HEK293 (cell line): ENCODE measurements at regions not wholly inside any gene's neighbourhood (a gene's known extent, or its start where the extent isn't known, plus 50 kb on each side); places are given as distances from the start of the nearest gene placed in this dataset.

ENCODE experiments used
- CTCF ChIA-PET: fragments of 350-600 bp; formaldehyde crosslinking; extraction: SDS; loops from one replicate; lab custom pipeline; 2021; ENCODE audit warnings: antibody characterized with exemption; lab: Yijun Ruan, JAX
- POLR2A ChIA-PET: fragments of 300-600 bp; formaldehyde crosslinking; extraction: SDS; loops from one replicate; lab custom pipeline; 2020; ENCODE audit warnings: antibody characterized with exemption, inconsistent platforms; lab: Yijun Ruan, JAX
- H3K27ac ChIP-seq: fragments of 200-500 bp; sonication (Bioruptor generic); 2 replicates; pipeline ENCODE4 v1.5.1; 2014; ENCODE audit warnings: low read depth, low read length, control low read depth, inconsistent platforms; ENCODE audit errors: extremely low read depth
- H3K36me3 ChIP-seq, 2 experiments: fragments of 200-500 bp in 1 of 2; sonication (Bioruptor generic) in 1 of 2; 1 replicate in 1 of 2; 2 replicates in 1 of 2; pipeline ENCODE4 v1.5.1; 2014 to 2017; ENCODE audit warnings: inconsistent platforms in 2 of 2, low read length in 2 of 2; ENCODE audit not compliant: control insufficient read depth in 2 of 2, insufficient read depth in 1 of 2
- H3K4me1 ChIP-seq: fragments of 200-500 bp; sonication (Bioruptor generic); 2 replicates; pipeline ENCODE4 v1.5.1; 2014; ENCODE audit warnings: mild to moderate bottlenecking, low read length, inconsistent platforms; ENCODE audit not compliant: control insufficient read depth, insufficient read depth
- H3K4me3 ChIP-seq: 2 replicates; pipeline ENCODE4 v1.5.1; 2011; ENCODE audit warnings: low read depth, mild to moderate bottlenecking, control low read depth, low read length, moderate library complexity
- H3K9me3 ChIP-seq: fragments of 200-500 bp; sonication (Bioruptor generic); 2 replicates; pipeline ENCODE4 v1.5.1; 2014; ENCODE audit warnings: low read depth, low read length, inconsistent platforms; ENCODE audit not compliant: control insufficient read depth, insufficient read depth
- MEIS1 ChIP-seq: sonication (generic); formaldehyde crosslinking; IDR thresholded peaks from 2 replicates; pipeline ENCODE4 v1.8.1; 2022; ENCODE audit warnings: missing genetic modification reagents, mild to moderate bottlenecking, borderline replicate concordance
- TCF7L2 ChIP-seq: IDR thresholded peaks from 2 replicates; pipeline ENCODE4 v1.6.1; 2011; ENCODE audit warnings: low read depth, mild to moderate bottlenecking, inconsistent platforms, low read length, moderate library complexity, borderline replicate concordance
- ZFP37 ChIP-seq: fragments of 450-650 bp; formaldehyde crosslinking; IDR thresholded peaks from 2 replicates; pipeline ENCODE4 v1.5.1; 2016; ENCODE audit warnings: missing biosample characterization, missing genetic modification characterization
- ZNF114 ChIP-seq: fragments of 450-650 bp; formaldehyde crosslinking; IDR thresholded peaks from 2 replicates; pipeline ENCODE4 v1.5.0; 2017; ENCODE audit warnings: missing biosample characterization, missing genetic modification characterization
- ZNF184 ChIP-seq: fragments of 450-650 bp; IDR thresholded peaks from 2 replicates; pipeline ENCODE4 v1.5.1; 2018; ENCODE audit warnings: missing biosample characterization, mild to moderate bottlenecking, missing genetic modification characterization
- ZNF391 ChIP-seq: fragments of 450-650 bp; formaldehyde crosslinking; IDR thresholded peaks from 2 replicates; pipeline ENCODE4 v1.5.1; 2016; ENCODE audit warnings: low read depth, missing biosample characterization, missing genetic modification characterization, borderline replicate concordance
- ZNF423 ChIP-seq: fragments of 450-650 bp; formaldehyde crosslinking; IDR thresholded peaks from 2 replicates; pipeline ENCODE4 v1.5.1; 2016; ENCODE audit warnings: missing biosample characterization, missing genetic modification characterization
- ZNF433 ChIP-seq: fragments of 450-650 bp; formaldehyde crosslinking; IDR thresholded peaks from 2 replicates; pipeline ENCODE4 v1.5.1; 2016; ENCODE audit warnings: missing biosample characterization, missing genetic modification characterization, low read depth
- ZNF555 ChIP-seq: fragments of 450-650 bp; formaldehyde crosslinking; conservative IDR thresholded peaks from 2 replicates; pipeline ENCODE4 v1.5.1; 2017; ENCODE audit warnings: missing biosample characterization, mild to moderate bottlenecking, missing genetic modification characterization, inconsistent platforms
- ZNF558 ChIP-seq: fragments of 450-650 bp; formaldehyde crosslinking; IDR thresholded peaks from 2 replicates; pipeline ENCODE4 v1.5.1; 2016; ENCODE audit warnings: missing biosample characterization, missing genetic modification characterization
- ZNF670 ChIP-seq: fragments of 450-650 bp; formaldehyde crosslinking; IDR thresholded peaks from 2 replicates; pipeline ENCODE4 v1.5.1; 2016; ENCODE audit warnings: missing biosample characterization, missing genetic modification characterization, low read depth
- ZNF76 ChIP-seq: fragments of 450-650 bp; formaldehyde crosslinking; IDR thresholded peaks from 2 replicates; pipeline ENCODE4; 2016; ENCODE audit warnings: low read depth, missing biosample characterization, missing genetic modification characterization, borderline replicate concordance
- ZSCAN23 ChIP-seq: fragments of 450-650 bp; formaldehyde crosslinking; IDR thresholded peaks from 2 replicates; pipeline ENCODE4 v1.5.1; 2016; ENCODE audit warnings: missing biosample characterization, missing genetic modification characterization
- ZSCAN30 ChIP-seq: fragments of 450-650 bp; IDR thresholded peaks from 2 replicates; pipeline ENCODE4 v1.5.1; 2018; ENCODE audit warnings: missing biosample characterization, mild to moderate bottlenecking, missing genetic modification characterization, moderate library complexity
- TF ChIP-seq, protein P1 (sequence below): fragments of 450-650 bp; formaldehyde crosslinking; IDR thresholded peaks from 2 replicates; pipeline ENCODE4 v1.5.1; 2016; ENCODE audit warnings: missing biosample characterization, missing genetic modification characterization, borderline replicate concordance
- TF ChIP-seq, protein P2 (sequence below): sonication (generic); formaldehyde crosslinking; IDR thresholded peaks from 2 replicates; pipeline ENCODE4 v1.8.1; 2022; ENCODE audit warnings: mild to moderate bottlenecking, moderate library complexity, missing genetic modification reagents
- TF ChIP-seq, protein P3 (sequence below): fragments of 450-650 bp; formaldehyde crosslinking; IDR thresholded peaks from 2 replicates; pipeline ENCODE4 v1.5.1; 2016; ENCODE audit warnings: missing biosample characterization, missing genetic modification characterization
- TF ChIP-seq, protein P4 (sequence below): fragments of 450-650 bp; formaldehyde crosslinking; IDR thresholded peaks from 2 replicates; pipeline ENCODE4 v1.5.1; 2016; ENCODE audit warnings: missing biosample characterization, missing genetic modification characterization
- TF ChIP-seq, protein P5 (sequence below): fragments of 450-650 bp; formaldehyde crosslinking; IDR thresholded peaks from 2 replicates; pipeline ENCODE4 v1.5.1; 2016; ENCODE audit warnings: missing biosample characterization, missing genetic modification characterization

DNA sequence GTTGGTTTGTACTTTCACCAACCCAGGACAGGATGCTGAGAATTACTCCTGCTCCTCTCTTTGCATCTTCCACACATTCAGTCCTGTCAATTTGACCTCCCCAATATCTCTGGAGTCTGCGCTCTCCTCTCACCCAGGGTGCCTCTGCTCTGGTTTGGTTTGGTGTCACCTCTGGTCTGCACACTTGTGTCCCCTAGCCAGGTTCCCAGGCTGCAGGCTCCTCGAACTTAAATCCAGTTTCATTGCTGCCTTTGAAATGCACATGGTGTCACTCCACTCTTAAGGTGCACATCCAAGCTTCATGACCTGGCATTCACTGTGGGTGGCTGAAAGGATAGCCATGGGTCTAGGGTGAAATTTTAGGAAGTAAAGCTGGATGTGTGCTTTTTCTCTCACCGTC lies 271.6 kb downstream of the RPS24 start:
- no peaks in the 10 kb centered on the region for H3K9me3 ChIP-seq
- H3K36me3 ChIP-seq, result no peaks in the 10 kb centered on the region
- peaks cover 4% of the 10 kb centered on the region for H3K4me1 ChIP-seq
- TF ChIP-seq ZNF558 (tag by site-specific recombination), result no peak
- no peak overlapping the region for H3K27ac ChIP-seq
- CTCF ChIA-PET, result interaction anchor here (0.5 to 1.6 kb wide), 2 partner anchors 45 to 548 kb away, joined by 4 to 13 read pairs; no protein-coding TSS in a partner anchor
- POLR2A ChIA-PET, result interaction anchor here (0.6 kb wide), 1 partner anchor 23 kb away, joined by 3 read pairs; no protein-coding TSS in a partner anchor
- no peak overlapping the region for H3K4me3 ChIP-seq

DNA sequence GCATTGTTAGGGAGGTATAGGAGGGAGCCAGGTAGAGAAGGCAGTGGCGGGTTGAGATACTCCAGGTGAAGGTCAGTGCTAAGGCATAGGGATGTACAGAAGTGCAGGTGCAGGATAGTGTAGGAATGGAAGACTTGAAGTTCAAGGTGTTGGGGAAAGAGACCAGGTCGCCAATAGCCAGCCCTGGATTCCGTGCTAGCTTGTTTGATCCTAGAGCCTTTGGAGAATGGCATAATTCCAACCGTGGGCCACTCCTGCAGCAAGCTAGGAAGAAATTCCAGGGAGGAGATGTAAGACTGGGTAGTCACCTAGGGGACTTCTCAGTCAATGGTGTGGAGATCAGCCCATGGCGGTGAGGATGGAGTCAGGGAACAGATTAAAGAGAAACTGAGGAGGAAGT lies 272.7 kb downstream of the RPS24 start:
- no peaks in the 10 kb centered on the region for H3K36me3 ChIP-seq
- H3K4me1 ChIP-seq, result peaks cover 4% of the 10 kb centered on the region
- no peaks in the 10 kb centered on the region for H3K9me3 ChIP-seq
- TF ChIP-seq ZNF433 (tag by site-specific recombination) (no peak), ZNF423 (tag by site-specific recombination) (no peak), ZNF184 (no peak), MEIS1 (CRISPR knock-in tag) (no peak), ZSCAN23 (tag by site-specific recombination) (no peak), ZNF391 (no peak), ZNF114 (tag by site-specific recombination) (no peak), ZNF555 (tag by site-specific recombination) (no peak), ZNF76 (tag by site-specific recombination) (no peak), ZSCAN30 (tag by site-specific recombination) (no peak), ZFP37 (tag by site-specific recombination) (no peak), TCF7L2 (no peak), ZNF670 (tag by site-specific recombination) (no peak)
- TF ChIP-seq, protein P1, sequence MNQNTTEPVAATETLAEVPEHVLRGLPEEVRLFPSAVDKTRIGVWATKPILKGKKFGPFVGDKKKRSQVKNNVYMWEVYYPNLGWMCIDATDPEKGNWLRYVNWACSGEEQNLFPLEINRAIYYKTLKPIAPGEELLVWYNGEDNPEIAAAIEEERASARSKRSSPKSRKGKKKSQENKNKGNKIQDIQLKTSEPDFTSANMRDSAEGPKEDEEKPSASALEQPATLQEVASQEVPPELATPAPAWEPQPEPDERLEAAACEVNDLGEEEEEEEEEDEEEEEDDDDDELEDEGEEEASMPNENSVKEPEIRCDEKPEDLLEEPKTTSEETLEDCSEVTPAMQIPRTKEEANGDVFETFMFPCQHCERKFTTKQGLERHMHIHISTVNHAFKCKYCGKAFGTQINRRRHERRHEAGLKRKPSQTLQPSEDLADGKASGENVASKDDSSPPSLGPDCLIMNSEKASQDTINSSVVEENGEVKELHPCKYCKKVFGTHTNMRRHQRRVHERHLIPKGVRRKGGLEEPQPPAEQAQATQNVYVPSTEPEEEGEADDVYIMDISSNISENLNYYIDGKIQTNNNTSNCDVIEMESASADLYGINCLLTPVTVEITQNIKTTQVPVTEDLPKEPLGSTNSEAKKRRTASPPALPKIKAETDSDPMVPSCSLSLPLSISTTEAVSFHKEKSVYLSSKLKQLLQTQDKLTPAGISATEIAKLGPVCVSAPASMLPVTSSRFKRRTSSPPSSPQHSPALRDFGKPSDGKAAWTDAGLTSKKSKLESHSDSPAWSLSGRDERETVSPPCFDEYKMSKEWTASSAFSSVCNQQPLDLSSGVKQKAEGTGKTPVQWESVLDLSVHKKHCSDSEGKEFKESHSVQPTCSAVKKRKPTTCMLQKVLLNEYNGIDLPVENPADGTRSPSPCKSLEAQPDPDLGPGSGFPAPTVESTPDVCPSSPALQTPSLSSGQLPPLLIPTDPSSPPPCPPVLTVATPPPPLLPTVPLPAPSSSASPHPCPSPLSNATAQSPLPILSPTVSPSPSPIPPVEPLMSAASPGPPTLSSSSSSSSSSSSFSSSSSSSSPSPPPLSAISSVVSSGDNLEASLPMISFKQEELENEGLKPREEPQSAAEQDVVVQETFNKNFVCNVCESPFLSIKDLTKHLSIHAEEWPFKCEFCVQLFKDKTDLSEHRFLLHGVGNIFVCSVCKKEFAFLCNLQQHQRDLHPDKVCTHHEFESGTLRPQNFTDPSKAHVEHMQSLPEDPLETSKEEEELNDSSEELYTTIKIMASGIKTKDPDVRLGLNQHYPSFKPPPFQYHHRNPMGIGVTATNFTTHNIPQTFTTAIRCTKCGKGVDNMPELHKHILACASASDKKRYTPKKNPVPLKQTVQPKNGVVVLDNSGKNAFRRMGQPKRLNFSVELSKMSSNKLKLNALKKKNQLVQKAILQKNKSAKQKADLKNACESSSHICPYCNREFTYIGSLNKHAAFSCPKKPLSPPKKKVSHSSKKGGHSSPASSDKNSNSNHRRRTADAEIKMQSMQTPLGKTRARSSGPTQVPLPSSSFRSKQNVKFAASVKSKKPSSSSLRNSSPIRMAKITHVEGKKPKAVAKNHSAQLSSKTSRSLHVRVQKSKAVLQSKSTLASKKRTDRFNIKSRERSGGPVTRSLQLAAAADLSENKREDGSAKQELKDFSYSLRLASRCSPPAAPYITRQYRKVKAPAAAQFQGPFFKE (tag by site-specific recombination), result no peak
- TF ChIP-seq, protein P2, sequence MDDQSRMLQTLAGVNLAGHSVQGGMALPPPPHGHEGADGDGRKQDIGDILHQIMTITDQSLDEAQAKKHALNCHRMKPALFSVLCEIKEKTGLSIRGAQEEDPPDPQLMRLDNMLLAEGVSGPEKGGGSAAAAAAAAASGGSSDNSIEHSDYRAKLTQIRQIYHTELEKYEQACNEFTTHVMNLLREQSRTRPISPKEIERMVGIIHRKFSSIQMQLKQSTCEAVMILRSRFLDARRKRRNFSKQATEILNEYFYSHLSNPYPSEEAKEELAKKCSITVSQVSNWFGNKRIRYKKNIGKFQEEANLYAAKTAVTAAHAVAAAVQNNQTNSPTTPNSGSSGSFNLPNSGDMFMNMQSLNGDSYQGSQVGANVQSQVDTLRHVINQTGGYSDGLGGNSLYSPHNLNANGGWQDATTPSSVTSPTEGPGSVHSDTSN (CRISPR knock-in tag), result no peak
- TF ChIP-seq, protein P3, sequence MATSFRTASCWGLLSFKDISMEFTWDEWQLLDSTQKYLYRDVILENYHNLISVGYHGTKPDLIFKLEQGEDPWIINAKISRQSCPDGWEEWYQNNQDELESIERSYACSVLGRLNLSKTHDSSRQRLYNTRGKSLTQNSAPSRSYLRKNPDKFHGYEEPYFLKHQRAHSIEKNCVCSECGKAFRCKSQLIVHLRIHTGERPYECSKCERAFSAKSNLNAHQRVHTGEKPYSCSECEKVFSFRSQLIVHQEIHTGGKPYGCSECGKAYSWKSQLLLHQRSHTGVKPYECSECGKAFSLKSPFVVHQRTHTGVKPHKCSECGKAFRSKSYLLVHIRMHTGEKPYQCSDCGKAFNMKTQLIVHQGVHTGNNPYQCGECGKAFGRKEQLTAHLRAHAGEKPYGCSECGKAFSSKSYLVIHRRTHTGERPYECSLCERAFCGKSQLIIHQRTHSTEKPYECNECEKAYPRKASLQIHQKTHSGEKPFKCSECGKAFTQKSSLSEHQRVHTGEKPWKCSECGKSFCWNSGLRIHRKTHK (tag by site-specific recombination), result no peak
- TF ChIP-seq, protein P4, sequence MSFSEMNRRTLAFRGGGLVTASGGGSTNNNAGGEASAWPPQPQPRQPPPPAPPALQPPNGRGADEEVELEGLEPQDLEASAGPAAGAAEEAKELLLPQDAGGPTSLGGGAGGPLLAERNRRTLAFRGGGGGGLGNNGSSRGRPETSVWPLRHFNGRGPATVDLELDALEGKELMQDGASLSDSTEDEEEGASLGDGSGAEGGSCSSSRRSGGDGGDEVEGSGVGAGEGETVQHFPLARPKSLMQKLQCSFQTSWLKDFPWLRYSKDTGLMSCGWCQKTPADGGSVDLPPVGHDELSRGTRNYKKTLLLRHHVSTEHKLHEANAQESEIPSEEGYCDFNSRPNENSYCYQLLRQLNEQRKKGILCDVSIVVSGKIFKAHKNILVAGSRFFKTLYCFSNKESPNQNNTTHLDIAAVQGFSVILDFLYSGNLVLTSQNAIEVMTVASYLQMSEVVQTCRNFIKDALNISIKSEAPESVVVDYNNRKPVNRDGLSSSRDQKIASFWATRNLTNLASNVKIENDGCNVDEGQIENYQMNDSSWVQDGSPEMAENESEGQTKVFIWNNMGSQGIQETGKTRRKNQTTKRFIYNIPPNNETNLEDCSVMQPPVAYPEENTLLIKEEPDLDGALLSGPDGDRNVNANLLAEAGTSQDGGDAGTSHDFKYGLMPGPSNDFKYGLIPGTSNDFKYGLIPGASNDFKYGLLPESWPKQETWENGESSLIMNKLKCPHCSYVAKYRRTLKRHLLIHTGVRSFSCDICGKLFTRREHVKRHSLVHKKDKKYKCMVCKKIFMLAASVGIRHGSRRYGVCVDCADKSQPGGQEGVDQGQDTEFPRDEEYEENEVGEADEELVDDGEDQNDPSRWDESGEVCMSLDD (tag by site-specific recombination), result no peak
- TF ChIP-seq, protein P5, sequence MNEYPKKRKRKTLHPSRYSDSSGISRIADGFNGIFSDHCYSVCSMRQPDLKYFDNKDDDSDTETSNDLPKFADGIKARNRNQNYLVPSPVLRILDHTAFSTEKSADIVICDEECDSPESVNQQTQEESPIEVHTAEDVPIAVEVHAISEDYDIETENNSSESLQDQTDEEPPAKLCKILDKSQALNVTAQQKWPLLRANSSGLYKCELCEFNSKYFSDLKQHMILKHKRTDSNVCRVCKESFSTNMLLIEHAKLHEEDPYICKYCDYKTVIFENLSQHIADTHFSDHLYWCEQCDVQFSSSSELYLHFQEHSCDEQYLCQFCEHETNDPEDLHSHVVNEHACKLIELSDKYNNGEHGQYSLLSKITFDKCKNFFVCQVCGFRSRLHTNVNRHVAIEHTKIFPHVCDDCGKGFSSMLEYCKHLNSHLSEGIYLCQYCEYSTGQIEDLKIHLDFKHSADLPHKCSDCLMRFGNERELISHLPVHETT (tag by site-specific recombination), result no peak
- TF ChIP-seq, all 188 proteins: peak for 0
- no peak overlapping the region for H3K27ac ChIP-seq
- ChIA-PET CTCF (interaction anchor here (0.6 to 1.6 kb wide), 3 partner anchors 11 to 229 kb away, joined by 3 to 7 read pairs (median 3); no protein-coding TSS in a partner anchor), POLR2A (no interaction called here)
- no peak overlapping the region for H3K4me3 ChIP-seq
